ENCODE measurements at regions not wholly inside any gene's neighbourhood (a gene's known extent, or its start where the extent isn't known, plus 50 kb on each side); places are given as distances from the start of the nearest gene placed in this dataset.

GRCh38 chr10:128540128-128540762 is 414.0 kb upstream of the MKI67 start:
- no peaks in the 10 kb centered on the region for H3K9me3 Mint-ChIP-seq
- ATAC-seq (replicated peaks) (no peak), DNase-seq (no peak)
- peaks cover 35 to 64% of the 10 kb centered on the region in 2 donors for H3K27me3 Mint-ChIP-seq
- peaks cover 0 to 7% of the 10 kb centered on the region in 2 donors for H3K4me1 Mint-ChIP-seq
- no peak overlapping the region for H3K27ac Mint-ChIP-seq
- no peak overlapping the region for H3K4me3 Mint-ChIP-seq
- no peaks in the 10 kb centered on the region for H3K36me3 Mint-ChIP-seq

- Mint-ChIP-seq H3K9me3 (no peaks in the 10 kb centered on the region), H3K36me3 (no peaks in the 10 kb centered on the region)
These were observed 414.8 kb upstream of the MKI67 start for GRCh38 chr10:128540781-128541761.

GRCh38 chr10:128541926-128542475 is 415.8 kb upstream of the MKI67 start:
- Mint-ChIP-seq H3K4me3 (no peak overlapping the region), H3K4me1 (peaks cover 0 to 7% of the 10 kb centered on the region in 2 donors), H3K27me3 (peaks cover 29 to 64% of the 10 kb centered on the region in 2 donors), H3K27ac (no peak overlapping the region), H3K9me3 (no peaks in the 10 kb centered on the region), H3K36me3 (no peaks in the 10 kb centered on the region)
- ATAC-seq (replicated peaks) (no peak), DNase-seq (no peak)

More at GRCh38 chr10:128540781-128541761, 414.8 kb upstream of the MKI67 start:
- DNase-seq (no peak), ATAC-seq (replicated peaks) (no peak)
- peaks cover 0 to 7% of the 10 kb centered on the region in 2 donors for H3K4me1 Mint-ChIP-seq
- no peak overlapping the region for H3K4me3 Mint-ChIP-seq
- peaks cover 32 to 64% of the 10 kb centered on the region in 2 donors for H3K27me3 Mint-ChIP-seq
- no peak overlapping the region for H3K27ac Mint-ChIP-seq

- no peaks in the 10 kb centered on the region for H3K36me3 Mint-ChIP-seq
- no peak for DNase-seq
- H3K9me3 Mint-ChIP-seq = no peaks in the 10 kb centered on the region
- no peak overlapping the region for H3K27ac Mint-ChIP-seq
- H3K27me3 Mint-ChIP-seq = peaks cover 29 to 66% of the 10 kb centered on the region in 2 donors
- peaks cover 0 to 7% of the 10 kb centered on the region in 2 donors for H3K4me1 Mint-ChIP-seq
- no peak for ATAC-seq (replicated peaks)
- H3K4me3 Mint-ChIP-seq = no peak overlapping the region
These were observed 416.4 kb upstream of the MKI67 start for GRCh38 chr10:128542659-128543058.

- ATAC-seq (replicated peaks) (no peak), DNase-seq (no peak)
- Mint-ChIP-seq H3K4me3 (no peak overlapping the region), H3K27ac (no peak overlapping the region), H3K27me3 (peaks cover 29 to 66% of the 10 kb centered on the region in 2 donors), H3K9me3 (no peaks in the 10 kb centered on the region), H3K4me1 (peaks cover 0 to 7% of the 10 kb centered on the region in 2 donors), H3K36me3 (no peaks in the 10 kb centered on the region)
These were observed 416.9 kb upstream of the MKI67 start for GRCh38 chr10:128543151-128543550.

- DNase-seq (no peak), ATAC-seq (replicated peaks) (no peak)
- peaks cover 16 to 51% of the 10 kb centered on the region in 2 donors for H3K27me3 Mint-ChIP-seq
- no peaks in the 10 kb centered on the region for H3K36me3 Mint-ChIP-seq
- peaks cover 0 to under 1% of the 10 kb centered on the region in 2 donors for H3K9me3 Mint-ChIP-seq
- no peak overlapping the region for H3K27ac Mint-ChIP-seq
- no peak overlapping the region for H3K4me3 Mint-ChIP-seq
- peaks cover 0 to 7% of the 10 kb centered on the region in 2 donors for H3K4me1 Mint-ChIP-seq
These were observed 419.0 kb upstream of the MKI67 start for GRCh38 chr10:128545216-128545615.

- DNase-seq (no peak), ATAC-seq (replicated peaks) (no peak)
- H3K36me3 Mint-ChIP-seq = no peaks in the 10 kb centered on the region
- H3K27me3 Mint-ChIP-seq = peaks cover 5 to 38% of the 10 kb centered on the region in 2 donors
- H3K4me3 Mint-ChIP-seq = no peak overlapping the region
- no peak overlapping the region for H3K27ac Mint-ChIP-seq
- no peaks in the 10 kb centered on the region for H3K4me1 Mint-ChIP-seq
- H3K9me3 Mint-ChIP-seq = peaks cover 2 to 4% of the 10 kb centered on the region in 2 donors
These were observed 420.5 kb upstream of the MKI67 start for GRCh38 chr10:128546651-128547165.

- Mint-ChIP-seq H3K4me1 (no peaks in the 10 kb centered on the region), H3K36me3 (no peaks in the 10 kb centered on the region), H3K27me3 (peaks cover 0 to 16% of the 10 kb centered on the region in 2 donors), H3K4me3 (no peak overlapping the region), H3K27ac (no peak overlapping the region), H3K9me3 (peaks cover 3 to 4% of the 10 kb centered on the region in 2 donors)
- DNase-seq (no peak), ATAC-seq (replicated peaks) (no peak)
These were observed 422.9 kb upstream of the MKI67 start for GRCh38 chr10:128549101-128549608.

- Mint-ChIP-seq H3K27me3 (peaks cover 0 to 10% of the 10 kb centered on the region in 2 donors), H3K9me3 (peaks cover 3 to 9% of the 10 kb centered on the region in 2 donors), H3K4me1 (no peaks in the 10 kb centered on the region), H3K4me3 (no peak overlapping the region), H3K27ac (no peak overlapping the region), H3K36me3 (no peaks in the 10 kb centered on the region)
- DNase-seq (no peak), ATAC-seq (replicated peaks) (no peak)
These were observed 423.8 kb upstream of the MKI67 start for GRCh38 chr10:128550045-128550444.

GRCh38 chr10:128551475-128551874 is 425.3 kb upstream of the MKI67 start:
- no peaks in the 10 kb centered on the region for H3K4me1 Mint-ChIP-seq
- H3K27ac Mint-ChIP-seq = no peak overlapping the region
- no peak for DNase-seq
- no peak overlapping the region for H3K4me3 Mint-ChIP-seq
- H3K9me3 Mint-ChIP-seq = peaks cover 3 to 9% of the 10 kb centered on the region in 2 donors
- no peaks in the 10 kb centered on the region for H3K36me3 Mint-ChIP-seq
- peaks cover 0 to 5% of the 10 kb centered on the region in 2 donors for H3K27me3 Mint-ChIP-seq
- ATAC-seq (replicated peaks) = no peak

- Mint-ChIP-seq H3K27me3 (no peaks in the 10 kb centered on the region), H3K4me3 (no peak overlapping the region), H3K27ac (no peak overlapping the region), H3K4me1 (no peaks in the 10 kb centered on the region), H3K36me3 (no peaks in the 10 kb centered on the region), H3K9me3 (peaks cover 3 to 9% of the 10 kb centered on the region in 2 donors)
- no peak for DNase-seq
- ATAC-seq (replicated peaks) = no peak
These were observed 427.5 kb upstream of the MKI67 start for GRCh38 chr10:128553755-128554154.

GRCh38 chr10:128556182-128557110 is 430.2 kb upstream of the MKI67 start:
- ATAC-seq (replicated peaks) = no peak
- H3K27me3 Mint-ChIP-seq = peaks cover 0 to 7% of the 10 kb centered on the region in 2 donors
- no peaks in the 10 kb centered on the region for H3K36me3 Mint-ChIP-seq

GRCh38 chr10:128557149-128557710 is 431.0 kb upstream of the MKI67 start:
- no peaks in the 10 kb centered on the region for H3K36me3 Mint-ChIP-seq
- no peaks in the 10 kb centered on the region for H3K4me1 Mint-ChIP-seq
- no peak for DNase-seq
- H3K4me3 Mint-ChIP-seq = no peak overlapping the region
- peaks cover 2 to 5% of the 10 kb centered on the region in 2 donors for H3K9me3 Mint-ChIP-seq
- peaks cover 0 to 7% of the 10 kb centered on the region in 2 donors for H3K27me3 Mint-ChIP-seq
- no peak for ATAC-seq (replicated peaks)
- H3K27ac Mint-ChIP-seq = no peak overlapping the region

More at GRCh38 chr10:128556182-128557110, 430.2 kb upstream of the MKI67 start:
- no peaks in the 10 kb centered on the region for H3K4me1 Mint-ChIP-seq
- H3K4me3 Mint-ChIP-seq = no peak overlapping the region
- DNase-seq = no peak
- H3K9me3 Mint-ChIP-seq = peaks cover 2 to 5% of the 10 kb centered on the region in 2 donors
- H3K27ac Mint-ChIP-seq = no peak overlapping the region

All from stimulated activated naive B cell treated with anti-CD40 and anti-IgM and Interleukin-4, amounts not matched to agents 10 μg/mL and 1 μg/mL and 100 μg/mL, for 72 hours (primary cell).